HG03469 (cell line): ENCODE measurements at regions not wholly inside any gene's neighbourhood (a gene's known extent, or its start where the extent isn't known, plus 50 kb on each side); places are given as distances from the start of the nearest gene placed in this dataset.

ENCODE experiments used
- ATAC-seq: cut with Tn5 transposase; IDR thresholded peaks from one replicate; pipeline ENCODE4 v1.9.1; 2021; ENCODE audit warnings: mild to moderate bottlenecking, moderate library complexity, moderate number of reproducible peaks; ENCODE audit not compliant: unreplicated experiment

DNA sequence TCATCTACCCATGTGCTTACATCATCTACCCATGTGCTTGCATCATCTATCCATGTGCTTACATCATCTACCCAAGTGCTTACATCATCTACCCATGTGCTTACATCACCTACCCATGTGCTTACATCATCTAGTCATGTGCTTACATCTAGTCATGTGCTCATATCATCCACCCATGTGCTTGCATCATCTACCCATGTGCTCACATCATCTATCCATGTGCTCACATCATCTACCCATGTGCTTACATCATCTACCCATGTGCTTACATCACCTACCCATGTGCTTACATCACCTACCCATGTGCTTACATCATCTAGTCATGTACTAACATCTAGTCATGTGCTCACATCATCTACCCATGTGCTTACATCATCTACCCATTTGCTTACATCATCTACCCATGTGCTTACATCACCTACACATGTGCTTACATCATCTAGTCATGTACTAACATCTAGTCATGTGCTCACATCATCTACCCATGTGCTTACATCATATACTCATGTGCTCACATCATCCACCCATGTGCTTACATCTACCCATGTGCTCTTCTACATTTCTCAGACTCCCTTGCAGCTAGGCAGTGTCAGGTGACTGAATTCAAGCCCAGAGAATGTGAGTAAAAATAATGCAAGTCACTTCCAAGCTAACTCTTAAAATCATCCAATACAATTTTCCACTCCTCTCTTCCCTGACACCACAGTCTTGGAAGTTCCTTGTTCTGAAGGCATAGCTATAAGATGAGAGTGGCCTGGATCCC is 196.8 kb downstream of the CBLN1 start:
- no peak for ATAC-seq

DNA sequence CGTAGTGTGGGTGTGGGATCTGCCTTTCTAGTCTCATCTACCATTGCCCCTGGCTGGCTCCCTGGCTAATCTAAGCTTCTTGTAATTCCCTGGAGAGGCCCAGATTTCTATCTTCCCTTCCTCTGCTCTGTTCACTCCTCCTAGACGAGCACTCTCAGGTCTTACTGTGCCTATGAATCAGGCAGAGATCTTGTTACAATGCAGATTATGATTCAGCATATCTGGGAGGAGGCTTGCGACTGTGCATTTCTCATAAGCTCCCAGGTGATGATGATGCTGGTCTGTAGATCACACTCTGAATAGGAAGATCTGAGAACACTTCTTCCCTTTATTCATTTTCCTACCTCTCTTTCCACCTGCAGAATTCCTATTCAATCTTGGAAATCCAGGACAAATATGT is 200.1 kb downstream of the CBLN1 start:
- ATAC-seq: no peak

DNA sequence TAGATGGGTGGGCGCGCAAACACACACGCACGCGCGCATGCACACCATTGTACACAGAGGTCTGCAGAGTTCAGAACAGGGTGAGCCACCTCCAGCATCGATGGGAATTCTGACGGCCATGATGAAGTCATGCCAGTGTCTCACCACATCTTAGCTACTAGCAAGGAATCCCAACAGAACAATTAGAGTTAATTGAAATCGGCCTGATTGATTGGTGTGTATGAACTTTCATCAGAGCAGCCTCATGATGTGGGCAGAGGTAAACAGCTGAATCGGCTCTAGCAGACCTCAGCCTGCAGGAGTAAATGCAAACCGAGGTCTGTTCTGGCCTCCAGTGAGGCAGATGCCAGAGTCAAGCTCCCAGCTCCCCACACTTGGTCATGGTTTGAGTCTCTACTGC is 200.6 kb downstream of the CBLN1 start:
- ATAC-seq: no peak

DNA sequence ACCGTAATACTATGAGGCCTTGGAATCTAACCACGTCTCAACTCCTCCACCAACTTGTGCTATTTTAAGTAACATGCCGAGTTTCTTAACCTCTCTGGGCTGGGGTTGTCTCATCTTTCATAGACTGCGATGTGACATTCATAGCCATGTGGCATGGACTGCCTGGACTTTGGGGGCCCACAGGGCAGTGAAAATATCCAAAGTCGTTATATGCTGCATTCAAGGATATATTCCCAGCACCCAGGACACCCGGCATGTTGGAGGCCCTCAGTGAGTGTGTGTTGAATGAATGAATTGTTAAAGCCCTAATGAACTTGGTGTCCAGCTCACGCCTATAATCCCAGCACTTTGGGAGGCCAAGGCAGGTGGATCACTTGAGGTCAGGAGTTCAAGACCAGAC is 203.1 kb downstream of the CBLN1 start:
- no peak for ATAC-seq

DNA sequence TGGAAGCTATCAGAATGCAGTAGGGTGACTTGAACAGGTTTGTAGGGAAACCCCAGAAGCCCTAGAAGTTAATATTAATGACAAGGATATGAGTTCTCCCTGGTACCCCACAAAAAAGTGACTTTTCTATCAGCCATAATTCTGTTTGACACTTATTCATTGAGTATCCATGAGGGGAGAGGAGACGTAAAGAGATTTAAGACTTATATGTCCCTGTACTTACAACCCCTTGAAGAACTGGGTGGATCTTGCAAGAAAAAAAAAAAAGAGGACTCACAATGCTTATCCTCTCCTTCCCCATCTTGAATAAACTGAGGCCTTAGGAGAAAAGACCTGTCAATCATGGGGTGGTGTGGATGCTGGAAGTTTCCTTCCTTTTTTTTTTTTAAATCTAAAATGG is 203.5 kb downstream of the CBLN1 start:
- no peak for ATAC-seq

DNA sequence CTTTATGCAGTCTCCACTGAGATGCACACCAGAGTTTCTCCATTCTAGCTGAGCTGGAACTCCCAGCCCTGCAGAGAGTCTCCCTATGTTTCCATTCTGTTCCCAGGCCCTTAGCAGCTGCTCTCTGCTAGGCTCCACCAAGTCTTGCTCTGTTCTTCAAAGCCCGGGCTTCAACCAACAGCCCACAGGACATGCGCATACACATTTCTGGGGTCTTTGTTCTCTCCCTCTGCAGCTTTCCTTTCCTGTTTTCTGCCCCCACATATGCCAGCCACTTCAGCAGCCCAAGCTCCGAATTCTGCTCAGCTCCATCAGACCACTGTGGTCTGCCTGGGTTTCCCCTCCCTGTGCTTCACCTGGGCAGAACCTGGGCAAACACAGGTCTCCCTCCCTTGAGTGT is 205.9 kb downstream of the CBLN1 start:
- ATAC-seq: no peak

DNA sequence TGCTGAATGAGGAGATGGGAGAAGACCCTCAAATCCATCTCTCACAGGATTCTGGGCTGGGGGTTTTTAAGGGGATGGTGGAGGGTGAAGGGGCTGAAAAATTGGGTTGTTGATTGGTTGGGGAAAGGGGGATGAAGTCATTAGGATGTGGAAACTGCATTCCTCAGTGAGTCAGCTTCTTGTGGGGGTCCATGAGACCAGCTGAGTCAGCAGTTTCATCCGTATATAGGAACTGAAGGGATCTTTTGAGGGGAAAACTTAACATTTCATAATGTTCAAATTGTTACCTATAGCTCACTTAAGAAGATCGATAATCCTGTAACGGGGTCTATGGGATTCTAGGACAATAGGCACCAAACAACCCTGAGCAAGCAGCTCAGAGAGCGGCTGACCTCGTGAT is 213.4 kb downstream of the CBLN1 start:
- no peak for ATAC-seq

DNA sequence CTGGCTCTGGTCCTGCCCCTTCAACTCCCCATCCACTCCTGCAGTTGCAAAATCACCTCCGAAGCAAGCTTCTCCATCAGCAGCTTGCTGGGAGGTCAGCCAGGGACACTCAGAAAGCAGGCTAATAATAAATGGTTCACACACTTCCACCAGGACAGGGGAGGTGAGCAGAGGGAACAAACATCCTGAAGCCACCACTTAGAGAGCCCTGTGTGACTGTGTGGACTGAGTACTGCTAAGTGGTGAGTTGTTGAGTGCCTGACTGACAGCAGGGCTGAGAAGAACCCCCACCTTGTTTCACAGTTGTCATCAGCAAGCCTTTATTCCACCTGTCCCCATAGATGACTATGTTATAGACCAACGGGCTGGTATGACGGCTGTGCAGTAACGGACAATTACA is 213.9 kb downstream of the CBLN1 start:
- ATAC-seq: no peak

DNA sequence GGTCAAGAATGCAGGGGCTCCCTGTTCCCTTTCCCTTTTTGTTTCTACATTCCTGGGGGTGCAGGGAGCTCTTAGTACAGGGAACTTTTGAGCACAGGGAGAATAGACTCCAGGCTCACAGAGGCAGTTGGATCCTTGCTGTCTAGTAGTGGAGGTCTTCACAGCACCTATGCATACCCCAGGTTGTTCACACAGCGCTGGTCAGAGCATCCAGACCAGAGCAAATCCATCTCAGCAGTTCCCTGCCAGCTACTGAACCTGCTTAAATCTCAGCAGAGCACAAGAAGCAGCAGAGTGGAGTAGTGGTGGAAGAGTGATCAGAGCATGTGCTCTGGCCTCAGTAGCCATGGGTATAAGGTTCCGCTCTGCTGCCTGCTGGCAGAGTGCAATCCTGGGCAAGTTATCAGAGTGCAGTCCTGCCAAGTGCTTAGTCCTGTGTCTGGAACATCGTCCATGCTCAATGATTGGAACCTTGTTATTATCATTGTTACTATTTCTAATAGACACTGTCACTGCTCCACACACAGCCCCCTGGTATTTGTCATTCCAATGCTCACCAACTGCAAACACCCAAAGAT is 220.4 kb downstream of the CBLN1 start:
- no peak for ATAC-seq

DNA sequence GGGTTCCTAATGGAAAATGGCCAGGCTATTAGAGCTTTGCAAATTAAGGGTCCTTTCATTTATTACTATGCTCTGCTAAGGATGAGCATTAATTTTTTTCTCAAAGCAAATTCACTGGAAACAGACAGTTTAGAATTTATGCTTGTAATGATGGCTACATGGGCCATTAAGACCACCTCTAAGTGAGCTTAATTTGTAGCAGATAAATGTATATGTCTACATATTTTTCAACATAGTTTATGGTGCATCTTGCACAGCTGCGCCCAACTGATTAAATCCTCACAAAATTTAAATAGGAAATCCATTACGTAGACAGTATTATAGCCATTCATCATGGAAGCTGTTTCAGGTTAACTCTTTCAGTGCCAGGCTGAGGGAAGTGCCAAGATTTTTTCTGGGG is 220.9 kb downstream of the CBLN1 start:
- ATAC-seq: no peak

DNA sequence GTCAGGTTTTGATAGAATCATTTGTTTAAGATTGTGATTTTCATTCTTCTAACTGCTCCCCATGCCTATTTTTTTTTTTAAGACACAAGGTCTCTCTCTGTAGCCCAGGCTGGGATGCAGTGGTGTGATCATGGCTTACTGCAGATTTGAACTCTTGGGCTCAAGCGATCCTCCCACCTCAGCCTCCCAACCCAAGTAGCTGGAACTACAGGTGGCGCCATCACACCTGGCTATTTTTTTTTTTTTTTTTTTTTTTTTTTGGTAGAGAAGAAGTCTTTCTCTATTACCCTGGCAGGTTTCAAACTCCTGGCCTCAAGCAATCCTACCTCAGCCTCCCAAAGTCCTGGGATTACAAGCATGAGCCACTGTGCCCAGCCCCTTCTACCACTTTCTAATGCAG is 223.3 kb downstream of the CBLN1 start:
- no peak for ATAC-seq

DNA sequence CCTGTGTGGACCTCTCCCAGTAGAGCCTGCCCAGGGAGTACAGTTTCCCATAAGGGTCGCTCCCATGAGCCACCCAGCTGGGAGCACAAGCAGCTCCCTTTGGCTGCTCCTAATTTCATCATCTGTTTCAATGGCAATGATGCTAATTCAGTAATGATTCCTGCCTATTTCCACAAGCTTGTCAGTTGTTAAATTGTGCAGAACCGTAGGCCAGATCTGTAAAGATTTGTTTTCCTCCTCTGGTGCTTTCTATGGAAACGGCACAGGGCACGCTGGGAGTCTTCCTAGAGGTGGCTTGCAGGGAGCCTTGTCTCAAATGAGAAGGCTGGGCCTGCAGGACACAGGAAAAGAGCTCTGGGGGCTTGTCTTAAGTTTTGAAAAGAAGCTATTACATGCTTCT is 223.7 kb downstream of the CBLN1 start:
- no peak for ATAC-seq

DNA sequence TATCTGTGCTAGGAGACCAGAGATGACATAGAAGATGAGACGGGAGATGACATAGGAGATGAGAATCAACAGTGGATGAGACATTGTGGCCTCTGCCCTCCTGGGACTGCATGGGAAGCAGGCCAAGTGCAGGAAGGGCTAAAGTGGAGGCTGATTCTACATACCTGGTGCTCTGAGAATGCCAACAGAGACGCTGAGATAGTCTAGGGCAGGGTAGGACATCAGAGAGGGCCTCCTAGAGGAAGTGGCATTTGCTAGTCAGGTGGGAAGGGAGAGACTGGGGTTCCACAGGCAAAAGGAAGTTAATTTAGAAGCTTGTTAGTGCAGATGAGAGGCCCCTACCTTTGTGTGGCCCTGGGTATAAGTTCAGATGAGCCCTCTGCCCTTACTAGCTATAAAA is 224.2 kb downstream of the CBLN1 start:
- ATAC-seq: no peak

DNA sequence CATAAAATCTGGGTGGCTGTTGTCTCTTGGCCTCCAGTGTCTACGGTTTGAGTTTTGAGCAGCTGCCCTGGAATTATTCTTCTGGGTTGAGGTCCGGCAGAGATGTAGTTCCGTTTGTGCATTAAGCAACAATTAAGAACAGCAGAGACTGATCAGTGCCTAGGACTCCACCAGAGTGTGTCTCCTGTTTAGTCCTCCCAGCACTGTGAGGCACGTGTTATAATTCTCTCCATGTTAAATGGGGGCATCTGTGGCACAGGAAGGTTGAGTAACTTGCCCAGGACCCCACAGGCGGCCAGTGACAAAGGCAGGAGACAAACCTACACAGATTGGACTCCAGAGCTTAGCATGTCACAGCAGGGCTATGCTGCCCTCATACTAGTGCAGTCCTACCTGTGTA is 225.1 kb downstream of the CBLN1 start:
- no peak for ATAC-seq

DNA sequence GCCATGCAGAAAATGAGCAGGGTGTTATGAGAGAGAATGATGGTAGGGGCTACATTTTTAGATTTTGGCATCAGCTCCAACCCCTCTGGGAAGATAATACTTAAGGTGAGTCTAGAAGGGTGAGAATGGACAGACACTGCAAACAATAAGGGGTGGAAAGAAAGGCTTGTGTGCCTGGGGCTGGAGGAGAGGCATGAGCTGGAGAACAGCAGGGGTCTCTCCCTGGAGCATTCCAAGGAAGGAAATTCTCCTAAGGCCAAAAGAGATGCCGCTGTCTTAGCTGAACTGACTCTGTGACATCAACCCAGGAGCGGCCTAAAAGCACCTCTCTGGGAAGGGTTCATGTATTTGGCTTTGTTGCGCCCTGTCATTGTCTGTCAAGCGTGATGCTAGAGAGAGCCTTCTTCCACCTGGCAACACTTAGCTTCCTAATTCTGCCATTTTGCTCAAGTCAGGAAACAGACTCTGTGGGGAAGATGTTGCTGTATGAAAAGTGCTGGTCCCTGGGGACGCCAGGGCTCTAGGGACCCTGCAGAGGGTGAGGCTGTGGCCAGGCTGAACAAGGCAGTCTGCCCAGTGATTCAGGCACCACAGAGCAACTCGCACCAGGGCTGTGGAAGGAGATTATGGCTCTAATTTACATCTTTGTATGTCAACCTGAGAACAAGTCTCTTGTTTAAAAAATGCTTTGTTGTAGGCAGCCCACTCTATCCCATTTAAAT is 225.7 kb downstream of the CBLN1 start:
- no peak for ATAC-seq

DNA sequence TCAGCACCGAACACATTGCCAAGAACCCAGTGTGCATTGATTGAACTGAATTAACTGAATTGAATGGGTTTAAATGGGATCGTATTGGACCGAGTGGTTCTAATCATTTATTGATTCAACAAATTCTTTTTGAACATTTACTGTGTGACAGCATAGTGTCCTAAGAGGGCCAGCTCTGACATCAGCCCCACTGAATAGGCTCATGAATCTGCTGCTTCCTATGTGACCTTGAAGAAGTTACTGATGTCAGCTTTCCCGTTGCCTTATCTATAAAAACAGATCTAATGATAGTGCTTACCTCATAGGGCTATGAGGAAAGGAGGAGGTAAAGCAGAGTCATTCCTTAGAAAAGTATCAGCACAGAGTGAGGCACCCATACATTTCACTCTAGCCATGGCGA is 226.3 kb downstream of the CBLN1 start:
- ATAC-seq: no peak

DNA sequence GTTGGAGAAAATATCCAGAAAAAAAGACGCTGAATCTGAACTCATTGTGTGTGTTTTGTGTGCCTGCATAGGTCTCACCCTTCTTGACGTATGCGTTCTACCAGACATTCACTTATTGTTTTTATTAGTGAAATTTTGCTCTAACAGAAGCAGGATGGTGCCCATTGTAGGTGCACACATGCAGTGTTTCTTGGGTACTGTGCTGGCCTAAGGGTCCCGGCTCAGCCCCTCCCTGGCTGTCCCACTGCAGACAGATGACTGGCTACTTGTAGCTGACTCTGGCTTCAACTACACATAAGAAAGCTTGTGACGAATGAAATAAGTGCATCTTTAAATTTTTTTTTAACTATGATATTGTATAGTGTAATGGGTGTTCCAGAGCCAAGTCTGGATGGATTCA is 227.0 kb downstream of the CBLN1 start:
- no peak for ATAC-seq

DNA sequence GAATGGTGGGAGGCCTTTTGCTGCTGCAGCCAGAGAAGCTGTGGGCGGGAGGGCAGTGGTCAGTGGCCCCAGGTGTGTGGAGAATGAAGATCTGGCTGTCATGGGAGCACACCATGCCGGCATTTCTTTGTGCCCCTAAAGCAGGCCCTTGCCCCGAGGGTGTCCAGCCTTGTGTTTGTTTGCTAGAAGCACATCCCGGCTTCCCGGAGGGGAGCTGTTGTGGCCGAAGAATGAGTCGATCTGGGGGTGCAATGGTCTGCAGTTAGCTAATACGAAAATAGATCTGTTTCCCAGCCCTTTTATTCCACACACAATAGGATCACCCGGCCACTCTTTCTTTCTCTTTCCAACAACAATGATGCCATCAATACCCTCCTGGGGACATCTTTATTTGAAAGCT is 228.8 kb downstream of the CBLN1 start:
- ATAC-seq: no peak

DNA sequence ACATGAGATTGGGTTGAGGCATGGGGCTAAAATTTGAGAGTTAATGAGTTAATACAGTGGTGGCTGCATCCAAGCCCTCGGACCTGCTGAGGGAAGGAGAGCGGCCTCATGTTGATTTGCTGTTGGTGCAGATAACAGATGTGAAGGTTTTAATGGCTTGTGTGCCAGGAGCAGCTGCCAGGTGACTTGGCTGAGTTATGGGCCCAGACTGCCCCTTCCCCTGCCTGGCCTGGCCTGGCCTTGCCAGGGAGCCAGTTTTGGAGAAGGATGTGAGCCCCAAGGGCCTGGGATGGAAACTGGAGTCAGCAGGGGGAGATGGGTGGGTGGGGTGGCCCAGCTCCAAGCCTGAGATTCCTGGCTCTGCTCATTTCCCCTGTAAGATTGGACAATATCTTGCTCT is 230.1 kb downstream of the CBLN1 start:
- ATAC-seq: no peak

DNA sequence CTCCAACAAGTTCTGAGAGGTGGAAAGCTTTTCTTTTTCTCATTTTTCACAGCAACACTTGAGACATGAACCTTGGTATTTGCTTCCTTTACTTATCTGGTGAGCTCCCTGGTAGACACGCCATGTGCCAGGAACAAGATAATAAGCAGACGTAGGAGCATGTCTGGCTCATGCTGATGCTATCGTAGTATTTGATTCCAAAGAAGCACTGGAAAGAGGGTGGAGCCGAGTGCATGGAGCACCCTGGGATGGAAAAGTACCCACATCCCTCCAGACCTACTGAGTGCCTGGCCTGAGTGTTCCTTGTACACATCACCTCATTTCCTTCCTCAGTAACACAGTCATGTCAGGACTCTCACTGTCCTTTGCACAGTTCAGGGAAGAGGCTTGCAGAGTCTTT is 231.0 kb downstream of the CBLN1 start:
- no peak for ATAC-seq

DNA sequence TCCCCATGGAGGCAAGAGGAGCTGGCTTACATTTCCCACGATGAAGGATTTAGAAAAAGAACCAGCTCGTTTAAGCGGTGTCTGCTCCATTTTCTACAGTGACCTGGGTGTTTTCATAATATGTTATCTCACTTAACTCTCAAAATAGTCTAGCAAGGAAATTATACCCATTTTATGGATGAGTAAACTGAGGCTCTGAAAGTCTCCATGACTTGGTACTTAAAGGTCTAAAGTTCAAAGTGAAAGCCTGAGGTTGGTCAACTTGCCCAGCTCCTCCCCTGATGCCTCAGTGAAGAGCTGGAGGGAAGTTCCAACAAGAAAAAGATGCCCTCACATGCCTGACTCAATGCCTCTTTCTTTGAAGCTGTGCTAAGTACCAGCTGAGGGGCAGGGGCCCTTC is 232.0 kb downstream of the CBLN1 start:
- ATAC-seq: no peak

DNA sequence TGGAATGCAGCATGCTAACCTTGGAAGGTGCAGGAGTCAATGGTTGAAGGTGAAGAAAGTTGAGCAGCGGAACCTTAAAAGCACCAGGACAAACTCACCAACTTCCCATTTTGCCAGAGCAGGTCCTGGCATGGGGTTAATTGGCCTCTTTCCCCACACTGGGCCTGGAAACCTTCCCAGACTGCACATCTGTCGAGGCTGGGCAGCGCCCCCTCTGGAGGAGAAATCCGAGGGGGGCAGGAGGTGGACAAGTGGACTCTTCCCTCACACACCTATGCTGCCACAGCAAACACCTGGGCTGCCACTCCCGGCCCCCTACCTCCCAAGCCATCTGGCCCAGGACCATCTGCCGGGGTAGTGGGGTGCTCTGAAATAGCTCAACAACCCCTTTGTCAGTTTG is 232.4 kb downstream of the CBLN1 start:
- no peak for ATAC-seq
